ENCODE measurements at regions not wholly inside any gene's neighbourhood (a gene's known extent, or its start where the extent isn't known, plus 50 kb on each side); places are given as distances from the start of the nearest gene placed in this dataset.

DNA sequence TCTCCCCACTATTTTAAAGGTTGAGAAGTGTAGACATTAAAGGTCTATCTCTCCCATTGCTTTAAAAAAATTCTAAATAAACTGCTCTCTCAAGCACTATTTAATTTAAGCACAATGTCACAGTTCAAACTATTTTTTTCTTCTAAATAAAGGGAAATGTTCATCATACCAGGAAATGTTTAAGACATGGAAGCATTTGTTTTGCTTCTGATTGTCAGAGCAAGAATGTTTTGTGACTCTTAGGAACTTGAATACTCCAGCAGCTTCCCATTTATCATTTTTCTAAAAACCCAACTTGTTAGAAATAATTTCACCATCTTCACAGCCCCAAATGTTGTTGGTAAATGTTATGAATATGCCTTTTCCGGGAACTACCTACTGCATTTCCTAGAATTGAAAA lies 121.8 kb upstream of the NTF3 start:
- Mint-ChIP-seq H3K9me3 (ENCODE audit: unreplicated experiment) (peaks cover 11% of the 10 kb centered on the region), H3K4me1 (ENCODE audit: unreplicated experiment) (peaks cover 13% of the 10 kb centered on the region), H3K36me3 (ENCODE audit: unreplicated experiment) (no peaks in the 10 kb centered on the region), H3K27ac (ENCODE audit: unreplicated experiment) (no peak overlapping the region), H3K27me3 (ENCODE audit: unreplicated experiment) (no peaks in the 10 kb centered on the region), H3K4me3 (ENCODE audit: unreplicated experiment) (no peak overlapping the region)
- TF ChIP-seq CTCF (IDR thresholded peaks at IDR 0.05): no peak
- no peak for DNase-seq (ENCODE audit: extremely low spot score, unreplicated experiment)

DNA sequence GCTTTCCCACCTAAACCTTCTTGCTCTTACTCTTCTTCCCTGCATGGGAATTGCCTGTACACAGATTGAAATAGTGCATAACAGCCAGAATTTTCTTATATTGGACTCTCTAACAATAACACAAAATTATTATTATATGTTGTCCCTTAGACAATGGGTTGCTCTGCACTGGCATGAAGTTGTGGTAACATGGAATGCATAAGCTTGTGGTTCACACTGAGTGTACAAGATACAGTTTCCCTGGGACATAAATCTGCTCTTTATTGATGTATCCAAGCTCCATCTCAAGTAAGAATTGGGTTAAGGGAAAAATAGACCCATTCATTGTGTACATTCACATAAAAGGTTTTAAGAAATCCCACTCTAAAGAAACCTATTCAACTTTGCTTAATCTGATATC lies 114.4 kb upstream of the NTF3 start:
- Mint-ChIP-seq H3K36me3 (ENCODE audit: unreplicated experiment) (no peaks in the 10 kb centered on the region), H3K9me3 (ENCODE audit: unreplicated experiment) (peaks cover 32% of the 10 kb centered on the region), H3K4me1 (ENCODE audit: unreplicated experiment) (no peaks in the 10 kb centered on the region), H3K27me3 (ENCODE audit: unreplicated experiment) (no peaks in the 10 kb centered on the region), H3K4me3 (ENCODE audit: unreplicated experiment) (no peak overlapping the region), H3K27ac (ENCODE audit: unreplicated experiment) (no peak overlapping the region)
- no peak for TF ChIP-seq CTCF (IDR thresholded peaks at IDR 0.05)
- no peak for DNase-seq (ENCODE audit: extremely low spot score, unreplicated experiment)

GRCh38 chr12:5318874-5319273 lies 113.0 kb upstream of the NTF3 start:
- H3K4me3 Mint-ChIP-seq (ENCODE audit: unreplicated experiment): no peak overlapping the region
- no peaks in the 10 kb centered on the region for H3K4me1 Mint-ChIP-seq (ENCODE audit: unreplicated experiment)
- no peaks in the 10 kb centered on the region for H3K27me3 Mint-ChIP-seq (ENCODE audit: unreplicated experiment)
- H3K27ac Mint-ChIP-seq (ENCODE audit: unreplicated experiment): no peak overlapping the region
- peaks cover 32% of the 10 kb centered on the region for H3K9me3 Mint-ChIP-seq (ENCODE audit: unreplicated experiment)
- no peak for TF ChIP-seq CTCF (IDR thresholded peaks at IDR 0.05)
- DNase-seq (ENCODE audit: extremely low spot score, unreplicated experiment): no peak
- no peaks in the 10 kb centered on the region for H3K36me3 Mint-ChIP-seq (ENCODE audit: unreplicated experiment)

GRCh38 chr12:5328669-5329517 lies 103.0 kb upstream of the NTF3 start:
- no peak for TF ChIP-seq CTCF (IDR thresholded peaks at IDR 0.05)
- Mint-ChIP-seq H3K36me3 (ENCODE audit: unreplicated experiment) (no peaks in the 10 kb centered on the region), H3K4me3 (ENCODE audit: unreplicated experiment) (no peak overlapping the region), H3K9me3 (ENCODE audit: unreplicated experiment) (no peaks in the 10 kb centered on the region), H3K4me1 (ENCODE audit: unreplicated experiment) (no peaks in the 10 kb centered on the region), H3K27me3 (ENCODE audit: unreplicated experiment) (no peaks in the 10 kb centered on the region), H3K27ac (ENCODE audit: unreplicated experiment) (no peak overlapping the region)
- no peak for DNase-seq (ENCODE audit: extremely low spot score, unreplicated experiment)

DNA sequence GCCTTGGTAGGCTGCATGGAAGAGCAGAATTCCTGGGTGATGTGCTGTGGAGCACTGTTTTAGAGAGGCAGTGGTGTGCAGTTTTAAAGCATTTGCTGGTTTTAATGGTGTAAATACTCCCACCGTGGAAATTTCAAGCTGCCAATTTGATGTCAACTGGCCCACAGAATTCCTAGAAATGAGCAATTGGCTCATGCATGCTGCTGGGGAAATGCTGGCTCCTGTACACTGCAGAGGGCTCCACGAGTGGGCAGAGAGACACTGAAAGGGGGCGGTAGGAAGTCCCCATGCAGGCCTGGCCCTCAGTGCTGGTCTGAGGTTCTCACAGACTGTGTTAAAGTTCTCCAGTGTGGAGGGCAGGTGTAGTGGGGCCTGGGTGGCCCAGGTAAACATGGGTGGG lies 99.4 kb upstream of the NTF3 start:
- no peak for DNase-seq (ENCODE audit: extremely low spot score, unreplicated experiment)
- no peaks in the 10 kb centered on the region for H3K4me1 Mint-ChIP-seq (ENCODE audit: unreplicated experiment)
- H3K27ac Mint-ChIP-seq (ENCODE audit: unreplicated experiment): no peak overlapping the region
- no peaks in the 10 kb centered on the region for H3K27me3 Mint-ChIP-seq (ENCODE audit: unreplicated experiment)
- no peaks in the 10 kb centered on the region for H3K36me3 Mint-ChIP-seq (ENCODE audit: unreplicated experiment)
- H3K9me3 Mint-ChIP-seq (ENCODE audit: unreplicated experiment): no peaks in the 10 kb centered on the region
- no peak overlapping the region for H3K4me3 Mint-ChIP-seq (ENCODE audit: unreplicated experiment)
- no peak for TF ChIP-seq CTCF (IDR thresholded peaks at IDR 0.05)

Measured in osteocyte (in vitro differentiated cells).